Stomach (tissue), 8 donors: ENCODE measurements at regions not wholly inside any gene's neighbourhood (a gene's known extent, or its start where the extent isn't known, plus 50 kb on each side); places are given as distances from the start of the nearest gene placed in this dataset.

Experiments
- DNase-seq, 2 donors: peaks; one replicate each; pipeline versions ENCODE4 v3.0.0 to v3.0.0-alpha.2; 2013 to 2019
- H3K27ac ChIP-seq, 5 donors: fragments of 200-600 bp in 4 of 5; sonication (generic) in 4 of 5; one replicate each; pipeline ENCODE4 v1.5.1; 2013 to 2019; ENCODE audit warnings: mild to moderate bottlenecking in 1 of 5, moderate library complexity in 1 of 5
- H3K27me3 ChIP-seq, 3 donors: fragments of 200-600 bp; sonication (generic); one replicate each; pipeline ENCODE4 v1.5.1; 2017 to 2019; ENCODE audit warnings: mixed run types in 1 of 3
- H3K36me3 ChIP-seq, 4 donors: fragments of 200-600 bp; sonication (generic); 1 replicate in 3 of 4; 2 replicates in 1 of 4; pipeline ENCODE4 v1.5.1; 2016 to 2019
- H3K4me1 ChIP-seq, 4 donors: fragments of 200-600 bp; sonication (generic); one replicate each; pipeline ENCODE4 v1.5.1; 2016 to 2019
- H3K4me3 ChIP-seq, 4 donors: fragments of 200-600 bp; sonication (generic) in 3 of 4; one replicate each; pipeline ENCODE4 v1.5.1; 2016 to 2019; ENCODE audit warnings: mild to moderate bottlenecking in 1 of 4
- H3K9me3 ChIP-seq, 4 donors: fragments of 200-600 bp; sonication (generic); one replicate each; pipeline ENCODE4 v1.5.1; 2016 to 2019
- EP300 ChIP-seq: sonication (generic); formaldehyde crosslinking; IDR thresholded peaks from one replicate; pipeline ENCODE4 v1.6.1; 2017; ENCODE audit warnings: antibody characterized with exemption
- POLR2A ChIP-seq, 4 donors: fragments of 450-650 bp; IDR thresholded peaks; one replicate each; pipeline ENCODE4 v1.6.1; 2016; ENCODE audit warnings: antibody characterized with exemption in 4 of 4, control low read depth in 2 of 4, mild to moderate bottlenecking in 1 of 4, moderate library complexity in 1 of 4
- POLR2AphosphoS5 ChIP-seq, 3 donors: sonication (generic); formaldehyde crosslinking; IDR thresholded peaks; one replicate each; pipeline ENCODE4 v1.6.1; 2016; ENCODE audit warnings: antibody characterized with exemption in 3 of 3
- WGBS, 5 donors: extraction: QIAGEN DNeasy Blood & Tissue Kit in 3 of 5; methylation state at CpG; one replicate each; pipeline versions ENCODE4 v1.1.5 to v1.1.7; 2013 to 2018; 5-methylcytosine and 5-hydroxymethylcytosine counted together
- intact Hi-C: fragments of 100-400 bp; cut with DNase I; formaldehyde crosslinking; loops from one replicate; pipeline ENCODE4 v1.15.1; 2023; ENCODE audit warnings: low total_unique reads
- TF ChIP-seq, protein P1 (sequence below), 7 experiments: fragments of 450-650 bp in 4 of 7; fragments of 200-600 bp in 3 of 7; sonication (generic) in 3 of 7; IDR thresholded peaks; one replicate each; pipeline ENCODE4 v1.5.1; 2016 to 2019; ENCODE audit warnings: antibody characterized with exemption in 7 of 7, control low read depth in 2 of 7, mild to moderate bottlenecking in 1 of 7
- donor health status: healthy with polysubstance abuse.
- donor health status: Bipolar disorder and iron deficiency.
- donor health status: healthy.

DNA sequence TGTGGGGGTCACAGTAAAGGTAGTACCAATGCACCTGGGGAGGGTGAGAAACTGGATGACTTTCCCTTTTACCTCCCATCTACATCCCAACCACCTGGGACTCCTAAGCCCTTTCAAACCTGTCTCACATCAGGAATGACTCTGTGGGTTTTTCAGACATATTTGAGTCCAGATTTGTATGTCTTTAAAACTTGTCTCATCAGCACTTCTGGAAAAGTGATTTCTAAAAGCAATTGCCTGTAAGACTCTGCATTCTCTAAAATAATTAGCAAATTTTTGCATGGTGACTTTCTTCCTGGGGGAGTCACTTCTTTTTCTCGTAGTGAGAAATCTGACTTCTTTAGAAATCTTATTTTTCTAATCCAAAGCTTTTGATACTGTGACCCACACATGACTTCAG, 1553.0 kb upstream of the PIK3C3 start:
- 59 to 79% (median 68%) methylated on average over 1 of the region's 1 CpG for WGBS, 5 donors
- TF ChIP-seq POLR2AphosphoS5 (IDR thresholded peaks at IDR 0.05) (no peak), EP300 (no peak), POLR2A (IDR thresholded peaks at IDR 0.05) (no peak)
- TF ChIP-seq, protein P1, sequence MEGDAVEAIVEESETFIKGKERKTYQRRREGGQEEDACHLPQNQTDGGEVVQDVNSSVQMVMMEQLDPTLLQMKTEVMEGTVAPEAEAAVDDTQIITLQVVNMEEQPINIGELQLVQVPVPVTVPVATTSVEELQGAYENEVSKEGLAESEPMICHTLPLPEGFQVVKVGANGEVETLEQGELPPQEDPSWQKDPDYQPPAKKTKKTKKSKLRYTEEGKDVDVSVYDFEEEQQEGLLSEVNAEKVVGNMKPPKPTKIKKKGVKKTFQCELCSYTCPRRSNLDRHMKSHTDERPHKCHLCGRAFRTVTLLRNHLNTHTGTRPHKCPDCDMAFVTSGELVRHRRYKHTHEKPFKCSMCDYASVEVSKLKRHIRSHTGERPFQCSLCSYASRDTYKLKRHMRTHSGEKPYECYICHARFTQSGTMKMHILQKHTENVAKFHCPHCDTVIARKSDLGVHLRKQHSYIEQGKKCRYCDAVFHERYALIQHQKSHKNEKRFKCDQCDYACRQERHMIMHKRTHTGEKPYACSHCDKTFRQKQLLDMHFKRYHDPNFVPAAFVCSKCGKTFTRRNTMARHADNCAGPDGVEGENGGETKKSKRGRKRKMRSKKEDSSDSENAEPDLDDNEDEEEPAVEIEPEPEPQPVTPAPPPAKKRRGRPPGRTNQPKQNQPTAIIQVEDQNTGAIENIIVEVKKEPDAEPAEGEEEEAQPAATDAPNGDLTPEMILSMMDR (IDR thresholded peaks at IDR 0.05) = no peak
- no peak for DNase-seq
- intact Hi-C loops = no loop called here
- Histone ChIP-seq H3K4me3 (no peak overlapping the region), H3K27me3 (no peaks in the 10 kb centered on the region), H3K4me1 (no peaks in the 10 kb centered on the region), H3K27ac (no peak overlapping the region), H3K9me3 (peaks cover 0 to 5% (median 0%) of the 10 kb centered on the region in 4 donors), H3K36me3 (no peaks in the 10 kb centered on the region)

DNA sequence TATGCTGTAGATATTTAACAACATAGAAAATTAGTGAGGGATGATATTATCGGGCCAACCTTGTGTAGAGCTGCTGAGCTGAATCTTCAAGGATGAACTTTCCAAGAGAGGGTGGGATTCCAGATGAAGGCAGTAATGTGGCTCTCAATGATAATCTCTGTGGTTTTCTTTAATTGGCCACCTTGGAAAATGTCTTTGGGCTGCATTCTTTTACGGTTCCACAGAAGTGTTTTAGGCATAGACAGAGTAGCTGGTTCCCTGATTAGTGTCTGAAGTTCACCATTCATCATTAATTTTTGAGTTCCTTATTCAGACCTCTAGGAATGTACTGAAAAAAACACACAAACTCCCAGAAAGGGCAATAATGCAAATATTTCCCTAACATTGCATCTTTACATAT, 1566.9 kb upstream of the PIK3C3 start:
- Histone ChIP-seq H3K27ac (no peak overlapping the region), H3K4me1 (no peaks in the 10 kb centered on the region), H3K9me3 (no peaks in the 10 kb centered on the region), H3K4me3 (no peak overlapping the region), H3K27me3 (no peaks in the 10 kb centered on the region), H3K36me3 (no peaks in the 10 kb centered on the region)
- TF ChIP-seq, protein P1 (IDR thresholded peaks at IDR 0.05) = no peak
- no peak for TF ChIP-seq POLR2AphosphoS5 (IDR thresholded peaks at IDR 0.05)
- TF ChIP-seq EP300 = no peak
- no peak for TF ChIP-seq POLR2A (IDR thresholded peaks at IDR 0.05)
- WGBS, 5 donors = 85 to 97% (median 89%) methylated on average over 2 of the region's 2 CpGs
- DNase-seq = no peak
- intact Hi-C loops = no loop called here

GRCh38 chr18:40387130-40387787, 1567.8 kb upstream of the PIK3C3 start:
- Histone ChIP-seq H3K4me3 (no peak overlapping the region), H3K4me1 (no peaks in the 10 kb centered on the region), H3K9me3 (no peaks in the 10 kb centered on the region), H3K36me3 (no peaks in the 10 kb centered on the region), H3K27ac (no peak overlapping the region), H3K27me3 (no peaks in the 10 kb centered on the region)
- DNase-seq = no peak
- TF ChIP-seq, protein P1 (IDR thresholded peaks at IDR 0.05) = no peak
- TF ChIP-seq POLR2AphosphoS5 (IDR thresholded peaks at IDR 0.05) (no peak), POLR2A (IDR thresholded peaks at IDR 0.05) (no peak), EP300 (no peak)
- 90 to 97% (median 94%) methylated on average over 3 of the region's 3 CpGs for WGBS, 5 donors
- intact Hi-C loops = no loop called here

DNA sequence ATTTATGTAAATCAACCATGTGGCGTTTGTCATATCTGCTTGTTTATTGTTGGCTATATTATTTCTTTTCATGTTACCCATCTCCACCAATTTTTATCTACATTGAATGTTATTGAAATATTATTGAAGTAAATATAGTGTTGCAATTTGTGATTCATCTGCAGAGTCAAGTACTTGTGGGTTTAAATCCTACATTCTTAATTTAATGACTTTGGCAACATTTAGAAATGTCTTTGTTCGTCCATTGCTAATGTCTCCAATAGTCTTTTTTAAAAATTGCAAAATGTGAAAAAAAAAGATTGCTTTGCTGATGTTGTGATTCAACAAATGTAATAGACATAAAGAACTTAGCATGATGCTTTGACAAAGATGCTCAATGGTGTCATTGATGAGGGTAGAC, 1572.8 kb upstream of the PIK3C3 start:
- no peak for TF ChIP-seq POLR2AphosphoS5 (IDR thresholded peaks at IDR 0.05)
- TF ChIP-seq, protein P1 (IDR thresholded peaks at IDR 0.05) = no peak
- TF ChIP-seq POLR2A (IDR thresholded peaks at IDR 0.05) = no peak
- TF ChIP-seq EP300 = no peak
- 77 to 84% (median 81%) methylated on average over 2 of the region's 2 CpGs for WGBS, 5 donors
- H3K36me3 ChIP-seq = no peaks in the 10 kb centered on the region
- no peak overlapping the region for H3K4me3 ChIP-seq
- no peaks in the 10 kb centered on the region for H3K4me1 ChIP-seq
- no peaks in the 10 kb centered on the region for H3K27me3 ChIP-seq
- intact Hi-C loops = no loop called here
- H3K9me3 ChIP-seq = no peaks in the 10 kb centered on the region
- no peak overlapping the region for H3K27ac ChIP-seq
- DNase-seq = no peak
